Natural killer cell (primary cell): ENCODE measurements at regions not wholly inside any gene's neighbourhood (a gene's known extent, or its start where the extent isn't known, plus 50 kb on each side); places are given as distances from the start of the nearest gene placed in this dataset.

Experiments
- ATAC-seq, 3 donors: fragments of 150-1000 bp in 2 of 3; fragments of 200-7000 bp in 1 of 3; cut with Tn5 transposase; 1 replicate in 1 of 3; 2 replicates in 2 of 3; pipeline ENCODE4 v1.10.0; 2021; ENCODE audit warnings: mild to moderate bottlenecking in 2 of 3, moderate library complexity in 2 of 3
- DNase-seq, 2 donors: peaks; one replicate each; pipeline versions ENCODE4 v3.0.0 to v3.0.0-alpha.2; 2013 to 2021; ENCODE audit warnings: mixed read lengths in 1 of 2
- H3K27ac ChIP-seq: one replicate; pipeline ENCODE4 v1.5.1; 2013; ENCODE audit warnings: mild to moderate bottlenecking, low read length
- H3K27me3 ChIP-seq: one replicate; pipeline ENCODE4 v1.6.1; 2013; ENCODE audit warnings: low read length; ENCODE audit not compliant: control insufficient read depth, insufficient read depth
- H3K36me3 ChIP-seq: one replicate; pipeline ENCODE4 v1.6.1; 2013; ENCODE audit warnings: low read length; ENCODE audit not compliant: control insufficient read depth, insufficient read depth
- H3K4me1 ChIP-seq: one replicate; pipeline ENCODE4 v1.6.1; 2013; ENCODE audit warnings: low read length; ENCODE audit not compliant: control insufficient read depth, insufficient read depth
- H3K4me3 ChIP-seq: one replicate; pipeline ENCODE4 v1.5.1; 2013; ENCODE audit warnings: low read length
- H3K9me3 ChIP-seq: one replicate; pipeline ENCODE4 v1.6.1; 2013; ENCODE audit warnings: low read length; ENCODE audit not compliant: control insufficient read depth, insufficient read depth
- H3K27ac Mint-ChIP-seq, 2 donors: one replicate each; pipeline ENCODE4 v1.8.0; 2022; ENCODE audit warnings: mild to moderate bottlenecking in 2 of 2, mixed read lengths in 2 of 2, moderate library complexity in 1 of 2
- H3K27me3 Mint-ChIP-seq, 2 donors: one replicate each; pipeline ENCODE4 v1.8.0; 2022; ENCODE audit warnings: low read depth in 2 of 2, mixed read lengths in 2 of 2
- H3K36me3 Mint-ChIP-seq: one replicate; pipeline ENCODE4 v1.8.0; 2022; ENCODE audit warnings: mixed read lengths
- H3K4me1 Mint-ChIP-seq, 2 donors: one replicate each; pipeline ENCODE4 v1.8.0; 2022; ENCODE audit warnings: mixed read lengths in 2 of 2
- H3K4me3 Mint-ChIP-seq: one replicate; pipeline ENCODE4 v1.8.0; 2022; ENCODE audit warnings: mild to moderate bottlenecking, moderate library complexity, mixed read lengths
- H3K9me3 Mint-ChIP-seq, 2 donors: one replicate each; pipeline ENCODE4 v1.8.0; 2022; ENCODE audit warnings: mixed read lengths in 2 of 2
- WGBS: methylation state at CpG from one replicate; pipeline ENCODE4 v1.1.7; 2013; ENCODE audit warnings: missing lambda C conversion rate; ENCODE audit not compliant: insufficient coverage; 5-methylcytosine and 5-hydroxymethylcytosine counted together
- intact Hi-C: fragments of 100-400 bp; cut with micrococcal nuclease; formaldehyde crosslinking; loops from one replicate; pipeline ENCODE4 v1.14.2; 2022
- TF ChIP-seq, protein P1 (sequence below): fragments of 200-600 bp; IDR thresholded peaks from one replicate; pipeline ENCODE4 v1.8.0; 2022; ENCODE audit warnings: antibody characterized with exemption

DNA sequence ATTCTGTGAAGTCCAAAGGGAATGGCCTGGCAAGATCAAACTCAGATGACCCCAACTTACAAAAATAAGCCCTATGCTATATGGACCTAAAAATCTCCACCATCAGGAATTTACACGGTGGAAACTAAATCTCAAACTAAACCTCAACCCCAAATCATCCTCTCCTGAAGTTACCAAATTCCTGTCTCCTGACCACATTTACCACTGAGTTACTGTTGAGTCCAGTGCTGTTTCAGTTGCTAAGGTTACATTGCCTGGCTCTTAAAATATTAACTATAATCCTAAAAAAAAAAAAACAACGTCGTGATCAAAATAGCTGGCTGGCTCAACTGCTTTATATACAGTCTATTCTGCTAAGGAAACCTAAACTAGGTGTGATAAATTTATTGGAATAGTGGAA is 315.2 kb upstream of the SLIT2 start:
- intact Hi-C loops, result no loop called here
- Histone ChIP-seq H3K4me1 (no peaks in the 10 kb centered on the region), H3K27me3 (no peaks in the 10 kb centered on the region), H3K4me3 (no peak overlapping the region), H3K9me3 (no peaks in the 10 kb centered on the region), H3K36me3 (no peaks in the 10 kb centered on the region), H3K27ac (no peak overlapping the region)
- Mint-ChIP-seq H3K27ac (no peak overlapping the region), H3K4me3 (no peak overlapping the region), H3K9me3 (peaks cover 13 to 15% of the 10 kb centered on the region in 2 donors), H3K4me1 (no peaks in the 10 kb centered on the region), H3K27me3 (no peaks in the 10 kb centered on the region), H3K36me3 (no peaks in the 10 kb centered on the region)
- 4% methylated on average over 1 of the region's 3 CpGs for WGBS
- TF ChIP-seq, protein P1, sequence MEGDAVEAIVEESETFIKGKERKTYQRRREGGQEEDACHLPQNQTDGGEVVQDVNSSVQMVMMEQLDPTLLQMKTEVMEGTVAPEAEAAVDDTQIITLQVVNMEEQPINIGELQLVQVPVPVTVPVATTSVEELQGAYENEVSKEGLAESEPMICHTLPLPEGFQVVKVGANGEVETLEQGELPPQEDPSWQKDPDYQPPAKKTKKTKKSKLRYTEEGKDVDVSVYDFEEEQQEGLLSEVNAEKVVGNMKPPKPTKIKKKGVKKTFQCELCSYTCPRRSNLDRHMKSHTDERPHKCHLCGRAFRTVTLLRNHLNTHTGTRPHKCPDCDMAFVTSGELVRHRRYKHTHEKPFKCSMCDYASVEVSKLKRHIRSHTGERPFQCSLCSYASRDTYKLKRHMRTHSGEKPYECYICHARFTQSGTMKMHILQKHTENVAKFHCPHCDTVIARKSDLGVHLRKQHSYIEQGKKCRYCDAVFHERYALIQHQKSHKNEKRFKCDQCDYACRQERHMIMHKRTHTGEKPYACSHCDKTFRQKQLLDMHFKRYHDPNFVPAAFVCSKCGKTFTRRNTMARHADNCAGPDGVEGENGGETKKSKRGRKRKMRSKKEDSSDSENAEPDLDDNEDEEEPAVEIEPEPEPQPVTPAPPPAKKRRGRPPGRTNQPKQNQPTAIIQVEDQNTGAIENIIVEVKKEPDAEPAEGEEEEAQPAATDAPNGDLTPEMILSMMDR, result no peak
- DNase-seq (no peak), ATAC-seq (no peak)

DNA sequence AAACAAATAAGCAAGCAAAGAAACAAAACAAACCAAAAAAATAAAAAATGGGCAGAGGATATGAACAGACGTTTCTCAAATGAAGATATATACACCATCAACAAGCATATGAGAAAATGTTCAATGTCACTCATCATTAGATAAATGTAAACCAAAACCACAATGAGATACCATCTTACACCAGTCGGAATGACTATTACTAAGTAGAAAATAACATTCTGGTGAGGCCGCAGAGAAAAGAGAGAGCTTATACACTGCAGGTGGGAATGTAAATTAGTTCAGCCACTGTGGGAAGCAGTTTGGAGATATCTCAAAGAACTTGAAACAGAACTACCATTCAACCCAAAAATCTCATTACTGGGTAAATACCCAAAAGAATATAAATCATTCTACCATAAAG is 321.0 kb upstream of the SLIT2 start:
- no peak overlapping the region for H3K27ac ChIP-seq
- intact Hi-C loops, result no loop called here
- H3K27me3 Mint-ChIP-seq, result no peaks in the 10 kb centered on the region
- TF ChIP-seq, protein P1, result no peak
- H3K36me3 Mint-ChIP-seq, result peaks cover 7% of the 10 kb centered on the region
- H3K9me3 Mint-ChIP-seq, result peaks cover 14 to 26% of the 10 kb centered on the region in 2 donors
- no peaks in the 10 kb centered on the region for H3K4me1 Mint-ChIP-seq
- no peak overlapping the region for H3K27ac Mint-ChIP-seq
- no peak for DNase-seq
- H3K27me3 ChIP-seq, result no peaks in the 10 kb centered on the region
- no peak for ATAC-seq
- no peak overlapping the region for H3K4me3 Mint-ChIP-seq
- peaks cover 3% of the 10 kb centered on the region for H3K9me3 ChIP-seq
- no peaks in the 10 kb centered on the region for H3K36me3 ChIP-seq
- no peak overlapping the region for H3K4me3 ChIP-seq
- 100% methylated on average over 1 of the region's 3 CpGs for WGBS
- no peaks in the 10 kb centered on the region for H3K4me1 ChIP-seq

DNA sequence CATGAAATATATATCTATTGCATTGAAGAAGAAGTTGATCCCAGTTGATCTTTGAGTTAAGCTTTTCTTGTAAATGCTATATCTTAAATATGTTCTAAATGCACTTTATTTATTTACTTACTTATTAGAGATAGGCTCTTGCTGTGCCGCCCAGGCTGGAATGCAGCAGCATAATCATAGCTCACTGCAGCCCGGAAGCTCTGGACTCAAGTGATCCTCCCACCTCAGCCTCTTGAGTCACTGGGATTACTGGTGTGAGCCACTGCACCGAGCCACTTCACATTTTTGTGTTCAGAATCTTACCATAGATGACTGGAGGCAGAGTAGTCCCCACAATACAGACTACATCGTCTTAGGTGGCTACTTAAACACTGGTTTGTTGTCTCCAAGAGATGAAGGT is 324.3 kb upstream of the SLIT2 start:
- no peak overlapping the region for H3K4me3 Mint-ChIP-seq
- peaks cover 9 to 20% of the 10 kb centered on the region in 2 donors for H3K9me3 Mint-ChIP-seq
- H3K36me3 Mint-ChIP-seq, result peaks cover 7% of the 10 kb centered on the region
- WGBS, result 74% methylated on average over 4 of the region's 4 CpGs
- ATAC-seq, result no peak
- intact Hi-C loops, result no loop called here
- Histone ChIP-seq H3K36me3 (no peaks in the 10 kb centered on the region), H3K27me3 (no peaks in the 10 kb centered on the region), H3K4me1 (no peaks in the 10 kb centered on the region), H3K4me3 (no peak overlapping the region), H3K9me3 (peaks cover 3% of the 10 kb centered on the region), H3K27ac (no peak overlapping the region)
- H3K27ac Mint-ChIP-seq, result no peak overlapping the region
- H3K27me3 Mint-ChIP-seq, result no peaks in the 10 kb centered on the region
- TF ChIP-seq, protein P1, result no peak
- no peak for DNase-seq
- H3K4me1 Mint-ChIP-seq, result no peaks in the 10 kb centered on the region

DNA sequence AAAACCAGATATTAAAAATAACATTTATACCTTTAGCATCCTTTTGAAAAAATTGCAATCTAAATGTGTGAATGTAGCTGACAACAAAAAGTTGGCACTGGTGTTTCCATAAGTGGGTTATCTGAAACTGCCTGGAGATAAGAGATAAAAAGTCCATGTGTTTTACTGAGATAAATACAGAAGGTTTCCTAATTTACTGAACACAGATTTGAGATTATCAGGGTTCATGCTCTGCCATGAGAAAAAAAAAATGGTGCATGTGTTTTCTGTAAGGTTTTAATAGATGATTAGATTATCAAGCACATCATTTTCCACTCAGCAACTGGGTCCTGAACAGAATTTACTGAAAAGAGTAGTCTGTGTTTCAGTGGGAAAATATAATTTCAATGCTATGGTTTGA is 326.2 kb upstream of the SLIT2 start:
- peaks cover 7% of the 10 kb centered on the region for H3K36me3 Mint-ChIP-seq
- Histone ChIP-seq H3K4me3 (no peak overlapping the region), H3K4me1 (no peaks in the 10 kb centered on the region), H3K9me3 (peaks cover 5% of the 10 kb centered on the region), H3K36me3 (no peaks in the 10 kb centered on the region), H3K27me3 (no peaks in the 10 kb centered on the region), H3K27ac (no peak overlapping the region)
- no peak overlapping the region for H3K27ac Mint-ChIP-seq
- peaks cover 5 to 10% of the 10 kb centered on the region in 2 donors for H3K9me3 Mint-ChIP-seq
- ATAC-seq (no peak), DNase-seq (no peak)
- H3K4me1 Mint-ChIP-seq, result no peaks in the 10 kb centered on the region
- no peaks in the 10 kb centered on the region for H3K27me3 Mint-ChIP-seq
- H3K4me3 Mint-ChIP-seq, result no peak overlapping the region
- intact Hi-C loops, result no loop called here
- TF ChIP-seq, protein P1, result no peak
